ENCODE measurements at regions not wholly inside any gene's neighbourhood (a gene's known extent, or its start where the extent isn't known, plus 50 kb on each side); places are given as distances from the start of the nearest gene placed in this dataset.

DNA sequence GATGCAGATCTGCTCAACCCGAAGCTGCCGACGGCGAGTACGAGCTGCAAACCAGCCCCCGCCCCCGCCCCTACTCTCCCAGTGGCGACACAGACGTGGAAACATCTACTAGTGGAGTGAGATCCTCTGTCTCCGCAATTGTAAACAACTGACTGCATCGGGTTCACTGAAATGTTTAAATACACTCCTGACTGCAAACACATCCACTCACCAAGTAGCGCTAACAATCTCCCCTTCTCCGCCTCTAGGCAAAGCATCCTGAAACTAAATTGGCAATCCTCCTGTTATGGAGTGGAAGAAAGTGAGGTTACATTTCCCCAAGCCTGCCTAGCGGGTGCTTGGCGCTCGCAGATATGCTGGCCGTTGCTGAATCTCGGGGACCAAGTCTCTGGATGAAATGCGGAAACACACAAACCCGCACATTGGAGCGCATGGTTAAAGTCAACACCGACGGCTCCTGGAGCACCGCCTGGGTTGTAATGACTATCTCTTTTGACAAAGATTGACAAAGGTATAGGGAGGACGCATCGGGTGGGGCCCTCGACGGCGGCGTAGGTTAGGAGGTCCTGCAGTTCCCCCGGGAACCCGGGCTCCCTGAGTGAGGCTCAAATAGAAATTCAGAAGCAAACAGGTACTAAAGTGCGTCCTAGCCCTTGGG, 117.0 kb upstream of the TEX13C start:
- Mint-ChIP-seq H3K9me3 (no peaks in the 10 kb centered on the region), H3K4me3 (peak overlapping the region; percentile 90), H3K27me3 (peaks cover 75% of the 10 kb centered on the region), H3K4me1 (ENCODE audit: unreplicated experiment) (peaks cover 13% of the 10 kb centered on the region), H3K36me3 (no peaks in the 10 kb centered on the region), H3K27ac (peak overlapping the region; percentile 72)
- TF ChIP-seq, protein P1, sequence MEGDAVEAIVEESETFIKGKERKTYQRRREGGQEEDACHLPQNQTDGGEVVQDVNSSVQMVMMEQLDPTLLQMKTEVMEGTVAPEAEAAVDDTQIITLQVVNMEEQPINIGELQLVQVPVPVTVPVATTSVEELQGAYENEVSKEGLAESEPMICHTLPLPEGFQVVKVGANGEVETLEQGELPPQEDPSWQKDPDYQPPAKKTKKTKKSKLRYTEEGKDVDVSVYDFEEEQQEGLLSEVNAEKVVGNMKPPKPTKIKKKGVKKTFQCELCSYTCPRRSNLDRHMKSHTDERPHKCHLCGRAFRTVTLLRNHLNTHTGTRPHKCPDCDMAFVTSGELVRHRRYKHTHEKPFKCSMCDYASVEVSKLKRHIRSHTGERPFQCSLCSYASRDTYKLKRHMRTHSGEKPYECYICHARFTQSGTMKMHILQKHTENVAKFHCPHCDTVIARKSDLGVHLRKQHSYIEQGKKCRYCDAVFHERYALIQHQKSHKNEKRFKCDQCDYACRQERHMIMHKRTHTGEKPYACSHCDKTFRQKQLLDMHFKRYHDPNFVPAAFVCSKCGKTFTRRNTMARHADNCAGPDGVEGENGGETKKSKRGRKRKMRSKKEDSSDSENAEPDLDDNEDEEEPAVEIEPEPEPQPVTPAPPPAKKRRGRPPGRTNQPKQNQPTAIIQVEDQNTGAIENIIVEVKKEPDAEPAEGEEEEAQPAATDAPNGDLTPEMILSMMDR (conservative IDR thresholded peaks at IDR 0.05): no peak
- no peak for DNase-seq (ENCODE audit: extremely low spot score, unreplicated experiment)

GRCh38 chrX:125203365-125203736, 116.3 kb upstream of the TEX13C start:
- Mint-ChIP-seq H3K27me3 (peaks cover 76% of the 10 kb centered on the region), H3K4me1 (ENCODE audit: unreplicated experiment) (peaks cover 13% of the 10 kb centered on the region), H3K4me3 (peak overlapping the region; percentile 90), H3K36me3 (no peaks in the 10 kb centered on the region), H3K27ac (peak overlapping the region; percentile 72), H3K9me3 (no peaks in the 10 kb centered on the region)
- TF ChIP-seq, protein P1 (conservative IDR thresholded peaks at IDR 0.05): no peak
- DNase-seq (ENCODE audit: extremely low spot score, unreplicated experiment): no peak

DNA sequence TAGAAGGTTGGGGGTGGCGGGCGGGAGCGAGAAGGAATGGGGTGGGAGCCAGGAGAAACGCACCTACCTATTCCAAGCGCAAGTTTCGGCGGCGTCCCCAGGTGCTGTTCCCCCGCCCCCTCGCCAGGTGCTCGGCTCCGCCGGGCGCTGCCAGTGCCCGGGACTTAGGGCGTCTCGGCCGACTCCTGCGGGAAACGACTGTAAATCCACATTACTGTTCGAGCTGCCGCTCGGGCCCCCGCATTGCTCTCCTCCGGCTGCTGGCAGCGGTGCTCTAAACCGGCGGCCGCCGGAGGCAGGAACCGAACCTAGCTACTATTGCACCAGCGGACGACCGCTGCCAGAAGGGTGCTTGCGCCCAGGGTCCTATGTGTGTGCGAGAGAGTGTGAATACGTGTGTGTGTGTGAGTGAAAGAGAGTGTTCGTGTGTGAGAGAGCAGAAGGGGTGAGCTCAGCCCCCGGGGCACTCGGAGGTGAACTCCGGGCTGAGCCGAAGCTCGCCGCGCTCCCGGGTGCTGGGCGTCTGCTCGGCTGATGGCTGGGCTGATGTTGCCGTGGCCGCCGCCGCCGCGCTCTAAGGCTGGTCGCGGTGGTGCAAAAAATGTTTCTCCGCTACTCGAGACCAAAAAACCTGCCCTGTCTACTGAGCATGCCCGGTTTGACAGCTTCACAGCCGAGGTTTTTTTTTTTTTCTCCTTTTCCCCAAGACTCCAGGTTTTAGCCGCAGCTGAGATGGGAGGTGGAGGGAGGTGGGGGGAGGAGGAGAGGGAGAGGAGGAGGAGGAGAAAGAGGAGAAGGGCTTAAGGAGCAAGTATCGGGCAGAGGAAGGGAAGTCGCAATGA, 115.7 kb upstream of the TEX13C start:
- Mint-ChIP-seq H3K36me3 (no peaks in the 10 kb centered on the region), H3K4me3 (peak overlapping the region; percentile 90), H3K27ac (peak overlapping the region; percentile 59), H3K4me1 (ENCODE audit: unreplicated experiment) (peaks cover 13% of the 10 kb centered on the region), H3K9me3 (no peaks in the 10 kb centered on the region), H3K27me3 (peaks cover 73% of the 10 kb centered on the region)
- TF ChIP-seq, protein P1 (conservative IDR thresholded peaks at IDR 0.05): no peak
- DNase-seq (ENCODE audit: extremely low spot score, unreplicated experiment): peak; percentile 72

GRCh38 chrX:125204681-125205132, 115.0 kb upstream of the TEX13C start:
- no peak for DNase-seq (ENCODE audit: extremely low spot score, unreplicated experiment)
- H3K4me1 Mint-ChIP-seq (ENCODE audit: unreplicated experiment): peaks cover 13% of the 10 kb centered on the region
- no peaks in the 10 kb centered on the region for H3K9me3 Mint-ChIP-seq
- peak overlapping the region; percentile 90 for H3K4me3 Mint-ChIP-seq
- TF ChIP-seq, protein P1 (conservative IDR thresholded peaks at IDR 0.05): no peak
- H3K36me3 Mint-ChIP-seq: no peaks in the 10 kb centered on the region
- peaks cover 68% of the 10 kb centered on the region for H3K27me3 Mint-ChIP-seq
- peak overlapping the region; percentile 39 for H3K27ac Mint-ChIP-seq

GRCh38 chrX:125205133-125205917, 114.3 kb upstream of the TEX13C start:
- Mint-ChIP-seq H3K36me3 (no peaks in the 10 kb centered on the region), H3K9me3 (no peaks in the 10 kb centered on the region), H3K4me3 (peak overlapping the region; percentile 90), H3K27ac (peak overlapping the region; percentile 82), H3K27me3 (peaks cover 70% of the 10 kb centered on the region), H3K4me1 (ENCODE audit: unreplicated experiment) (peaks cover 13% of the 10 kb centered on the region)
- peak; percentile 72 for DNase-seq (ENCODE audit: extremely low spot score, unreplicated experiment)
- TF ChIP-seq, protein P1 (conservative IDR thresholded peaks at IDR 0.05): peak; percentile 61

Data from type B pancreatic cell (in vitro differentiated cells).